Esophagus muscularis mucosa (tissue), 3 donors: ENCODE measurements at regions not wholly inside any gene's neighbourhood (a gene's known extent, or its start where the extent isn't known, plus 50 kb on each side); places are given as distances from the start of the nearest gene placed in this dataset.

Experiments used
- CTCF ChIP-seq, 3 experiments: fragments of 200-600 bp in 2 of 3; fragments of 450-650 bp in 1 of 3; sonication (generic) in 2 of 3; IDR thresholded peaks; one replicate each; pipeline ENCODE4 v1.5.1; 2017 to 2019; ENCODE audit warnings: antibody characterized with exemption in 3 of 3, mild to moderate bottlenecking in 2 of 3, moderate library complexity in 1 of 3
- POLR2A ChIP-seq: fragments of 450-650 bp; IDR thresholded peaks from one replicate; pipeline ENCODE4 v1.6.1; 2017; ENCODE audit warnings: antibody characterized with exemption, moderate library complexity, mild to moderate bottlenecking, low read depth

DNA sequence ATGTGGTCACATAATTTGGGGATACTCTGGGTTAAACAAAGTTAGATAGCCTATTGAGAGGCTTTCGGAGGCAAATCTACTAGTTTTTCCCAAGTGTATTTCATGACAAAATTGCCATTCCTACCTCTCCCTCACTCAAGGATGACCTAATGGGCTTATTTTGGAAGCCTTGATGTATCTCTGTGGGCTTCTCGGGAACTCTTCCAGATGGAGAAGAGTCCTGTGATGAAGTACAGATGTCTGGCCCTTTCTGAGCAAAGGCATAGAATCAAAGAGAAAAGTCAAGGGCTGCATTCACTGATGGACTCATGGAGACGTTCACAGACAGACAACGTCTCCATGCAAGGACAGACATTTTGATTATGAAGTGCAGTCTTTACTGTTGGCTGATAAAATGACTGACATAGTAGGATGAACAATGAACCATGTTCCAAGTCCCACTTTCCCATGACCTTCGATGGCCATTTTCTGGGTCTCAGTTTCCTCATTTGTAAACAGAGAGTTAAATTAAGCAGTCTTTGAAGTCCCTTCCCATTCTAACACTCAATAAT, 347.2 kb upstream of the CD180 start:
- TF ChIP-seq CTCF (IDR thresholded peaks at IDR 0.05) (no peak), POLR2A (no peak)
